Small intestine (tissue), 7 donors: ENCODE measurements at regions not wholly inside any gene's neighbourhood (a gene's known extent, or its start where the extent isn't known, plus 50 kb on each side); places are given as distances from the start of the nearest gene placed in this dataset.

Source experiments
- DNase-seq, 2 donors: peaks; one replicate each; pipeline versions ENCODE4 v3.0.0 to v3.0.0-alpha.2; 2013
- FAIRE-seq: peaks from 2 replicates; lab custom pipeline; 2012; peaks lifted over from hg19 to GRCh38; lab: Jason Lieb, UNC
- H3K27ac ChIP-seq, 3 donors: one replicate each; pipeline ENCODE4 v1.5.1; 2013; ENCODE audit warnings: low read length in 2 of 3, mild to moderate bottlenecking in 2 of 3, control low read depth in 1 of 3, inconsistent platforms in 1 of 3, low read depth in 1 of 3, moderate library complexity in 1 of 3
- H3K27me3 ChIP-seq, 3 donors: one replicate each; pipeline ENCODE4 v1.6.1; 2013; ENCODE audit warnings: low read length in 3 of 3, inconsistent platforms in 1 of 3; ENCODE audit not compliant: control insufficient read depth in 3 of 3, insufficient read depth in 3 of 3
- H3K36me3 ChIP-seq, 3 donors: one replicate each; pipeline ENCODE4 v1.6.1; 2013; ENCODE audit warnings: low read length in 3 of 3, inconsistent platforms in 1 of 3, low read depth in 1 of 3, mild to moderate bottlenecking in 1 of 3, moderate library complexity in 1 of 3; ENCODE audit not compliant: control insufficient read depth in 3 of 3, insufficient read depth in 2 of 3
- H3K4me1 ChIP-seq, 3 donors: one replicate each; pipeline ENCODE4 v1.6.1; 2013; ENCODE audit warnings: low read length in 2 of 3, inconsistent platforms in 1 of 3, low read depth in 1 of 3, mild to moderate bottlenecking in 1 of 3, moderate library complexity in 1 of 3; ENCODE audit not compliant: control insufficient read depth in 3 of 3, insufficient read depth in 2 of 3
- H3K4me3 ChIP-seq, 3 donors: one replicate each; pipeline ENCODE4 v1.5.1; 2013; ENCODE audit warnings: low read length in 3 of 3, control low read depth in 1 of 3, inconsistent platforms in 1 of 3, low read depth in 1 of 3, mild to moderate bottlenecking in 1 of 3, moderate library complexity in 1 of 3
- H3K9me3 ChIP-seq, 2 donors: one replicate each; pipeline ENCODE4 v1.6.1; 2013; ENCODE audit warnings: low read depth in 1 of 2, low read length in 1 of 2; ENCODE audit not compliant: control insufficient read depth in 2 of 2, insufficient read depth in 1 of 2
- WGBS, 3 donors: extraction: QIAGEN DNeasy Blood & Tissue Kit; methylation state at CpG; one replicate each; pipeline ENCODE4 v1.1.7; 2013; 5-methylcytosine and 5-hydroxymethylcytosine counted together
- donor health status: healthy with polysubstance abuse.
- donor health status: control.
- donor health status: control.
- donor health status: Bipolar disorder and iron deficiency.
- donor health status: healthy.

- no peaks in the 10 kb centered on the region for H3K9me3 ChIP-seq
- no peaks in the 10 kb centered on the region for H3K36me3 ChIP-seq
- 60 to 84% (median 81%) methylated on average over 5 of the region's 5 CpGs for WGBS, 3 donors
- no peak for DNase-seq
- H3K27ac ChIP-seq: no peak overlapping the region
- peaks cover 0 to 13% (median 0%) of the 10 kb centered on the region in 3 donors for H3K4me1 ChIP-seq
- H3K4me3 ChIP-seq: no peak overlapping the region
- FAIRE-seq: no peak
- no peaks in the 10 kb centered on the region for H3K27me3 ChIP-seq
Observed at GRCh38 chr21:17438635-17439034, 74.2 kb upstream of the CXADR start.

- Histone ChIP-seq H3K4me3 (no peak overlapping the region), H3K4me1 (peaks cover 0 to 10% (median 0%) of the 10 kb centered on the region in 3 donors), H3K27me3 (no peaks in the 10 kb centered on the region), H3K9me3 (no peaks in the 10 kb centered on the region), H3K27ac (no peak overlapping the region), H3K36me3 (no peaks in the 10 kb centered on the region)
- WGBS, 3 donors: 41 to 53% (median 51%) methylated on average over 3 of the region's 3 CpGs
- FAIRE-seq (no peak), DNase-seq (no peak)
Observed at GRCh38 chr21:17440969-17441368, 71.9 kb upstream of the CXADR start.

GRCh38 chr21:17441370-17441769 is 71.5 kb upstream of the CXADR start:
- FAIRE-seq (no peak), DNase-seq (no peak)
- no peaks in the 10 kb centered on the region for H3K27me3 ChIP-seq
- H3K4me3 ChIP-seq: no peak overlapping the region
- H3K4me1 ChIP-seq: peaks cover 0 to 8% (median 0%) of the 10 kb centered on the region in 3 donors
- no peaks in the 10 kb centered on the region for H3K9me3 ChIP-seq
- whole genome bisulfite sequencing, 3 donors: 26 to 61% (median 29%) methylated on average over 1 of the region's 1 CpG
- H3K36me3 ChIP-seq: no peaks in the 10 kb centered on the region
- H3K27ac ChIP-seq: no peak overlapping the region

GRCh38 chr21:17442165-17442564 is 70.7 kb upstream of the CXADR start:
- H3K4me1 ChIP-seq: peaks cover 0 to under 1% (median 0%) of the 10 kb centered on the region in 3 donors
- 76 to 91% (median 81%) methylated on average over 2 of the region's 2 CpGs for WGBS, 3 donors
- no peak for FAIRE-seq
- H3K4me3 ChIP-seq: no peak overlapping the region
- H3K27ac ChIP-seq: no peak overlapping the region
- H3K9me3 ChIP-seq: no peaks in the 10 kb centered on the region
- H3K36me3 ChIP-seq: no peaks in the 10 kb centered on the region
- no peaks in the 10 kb centered on the region for H3K27me3 ChIP-seq
- DNase-seq: no peak

- Histone ChIP-seq H3K4me3 (no peak overlapping the region), H3K4me1 (no peaks in the 10 kb centered on the region), H3K27me3 (no peaks in the 10 kb centered on the region), H3K36me3 (no peaks in the 10 kb centered on the region), H3K9me3 (no peaks in the 10 kb centered on the region), H3K27ac (no peak overlapping the region)
- FAIRE-seq: no peak
- WGBS, 3 donors: 64 to 79% (median 66%) methylated on average over 5 of the region's 5 CpGs
- DNase-seq: no peak
Observed at GRCh38 chr21:17444828-17445227, 68.0 kb upstream of the CXADR start.

GRCh38 chr21:17446737-17447136 is 66.1 kb upstream of the CXADR start:
- 47 to 73% (median 54%) methylated on average over 3 of the region's 3 CpGs for WGBS, 3 donors
- no peak overlapping the region for H3K27ac ChIP-seq
- H3K27me3 ChIP-seq: no peaks in the 10 kb centered on the region
- no peaks in the 10 kb centered on the region for H3K9me3 ChIP-seq
- FAIRE-seq (no peak), DNase-seq (no peak)
- no peaks in the 10 kb centered on the region for H3K4me1 ChIP-seq
- no peaks in the 10 kb centered on the region for H3K36me3 ChIP-seq
- H3K4me3 ChIP-seq: no peak overlapping the region

GRCh38 chr21:17449701-17450100 is 63.1 kb upstream of the CXADR start:
- Histone ChIP-seq H3K4me3 (no peak overlapping the region), H3K27me3 (no peaks in the 10 kb centered on the region), H3K9me3 (no peaks in the 10 kb centered on the region), H3K36me3 (no peaks in the 10 kb centered on the region), H3K4me1 (no peaks in the 10 kb centered on the region), H3K27ac (no peak overlapping the region)
- DNase-seq (no peak), FAIRE-seq (no peak)

- FAIRE-seq: no peak
- 53 to 63% (median 60%) methylated on average over 4 of the region's 4 CpGs for WGBS, 3 donors
- Histone ChIP-seq H3K36me3 (no peaks in the 10 kb centered on the region), H3K9me3 (no peaks in the 10 kb centered on the region), H3K4me3 (no peak overlapping the region), H3K4me1 (peaks cover 0 to 2% (median 0%) of the 10 kb centered on the region in 3 donors), H3K27ac (no peak overlapping the region), H3K27me3 (no peaks in the 10 kb centered on the region)
- no peak for DNase-seq
Observed at GRCh38 chr21:17451364-17451891, 61.4 kb upstream of the CXADR start.
